SK-N-SH treated with all-trans-retinoic acid at 6 μM for 48 hours (cell line): ENCODE measurements at regions not wholly inside any gene's neighbourhood (a gene's known extent, or its start where the extent isn't known, plus 50 kb on each side); places are given as distances from the start of the nearest gene placed in this dataset.

Source experiments
- ATAC-seq: fragments of 200-7000 bp; cut with Tn5 transposase; 3 replicates; pipeline ENCODE4 v1.9.1; 2020; ENCODE audit warnings: mild to moderate bottlenecking, moderate library complexity
- ARNTL ChIP-seq: fragments of 450-650 bp; formaldehyde crosslinking; IDR thresholded peaks from 2 replicates; pipeline ENCODE4 v1.5.0; 2020; ENCODE audit warnings: low read depth, mild to moderate bottlenecking, moderate library complexity, borderline replicate concordance
- BACH2 ChIP-seq: fragments of 250-450 bp; sonication (Bioruptor Pico); IDR thresholded peaks from 2 replicates; pipeline ENCODE4 v1.9.0; 2021; ENCODE audit warnings: mild to moderate bottlenecking, borderline replicate concordance
- CSDC2 ChIP-seq: fragments of 250-450 bp; sonication (Bioruptor Pico); IDR thresholded peaks from 2 replicates; pipeline ENCODE4 v1.5.0; 2020; ENCODE audit warnings: mild to moderate bottlenecking, moderate library complexity
- ESRRG ChIP-seq: fragments of 250-450 bp; sonication (Bioruptor Pico); IDR thresholded peaks from 2 replicates; pipeline ENCODE4 v1.6.1; 2021; ENCODE audit warnings: mild to moderate bottlenecking
- GLIS3 ChIP-seq: fragments of 250-450 bp; sonication (Bioruptor Pico); IDR thresholded peaks from 2 replicates; pipeline ENCODE4 v1.5.0; 2020; ENCODE audit warnings: mild to moderate bottlenecking, moderate library complexity
- OSR1 ChIP-seq: fragments of 250-450 bp; sonication (Bioruptor Pico); IDR thresholded peaks from 2 replicates; pipeline ENCODE4 v1.8.0; 2022; ENCODE audit warnings: moderate library complexity, mild to moderate bottlenecking, inconsistent platforms
- PPARA ChIP-seq: fragments of 250-450 bp; sonication (Bioruptor Pico); IDR thresholded peaks from 2 replicates; pipeline ENCODE4 v1.5.0; 2020; ENCODE audit warnings: mild to moderate bottlenecking, borderline replicate concordance
- RARB ChIP-seq: fragments of 250-450 bp; sonication (Bioruptor Pico); IDR thresholded peaks from 2 replicates; pipeline ENCODE4 v1.8.0; 2021; ENCODE audit warnings: mild to moderate bottlenecking, moderate library complexity
- SNAI2 ChIP-seq: fragments of 250-450 bp; sonication (Bioruptor Pico); IDR thresholded peaks from 2 replicates; pipeline ENCODE4 v1.5.0; 2020; ENCODE audit warnings: mild to moderate bottlenecking, moderate library complexity
- TCF4 ChIP-seq: fragments of 250-450 bp; sonication (Bioruptor Pico); IDR thresholded peaks from 2 replicates; pipeline ENCODE4 v1.8.0; 2021; ENCODE audit warnings: mild to moderate bottlenecking, moderate library complexity, borderline replicate concordance
- TOX ChIP-seq: fragments of 250-450 bp; sonication (Bioruptor Pico); IDR thresholded peaks from 2 replicates; pipeline ENCODE4 v1.8.0; 2021; ENCODE audit warnings: mild to moderate bottlenecking, moderate library complexity, borderline replicate concordance
- ZC3H10 ChIP-seq: fragments of 250-450 bp; sonication (Bioruptor Pico); IDR thresholded peaks from 2 replicates; pipeline ENCODE4 v1.5.1; 2021; ENCODE audit warnings: mild to moderate bottlenecking, moderate library complexity
- ZFP3 ChIP-seq: fragments of 250-450 bp; sonication (Bioruptor Pico); IDR thresholded peaks from 2 replicates; pipeline ENCODE4 v1.5.0; 2020; ENCODE audit warnings: mild to moderate bottlenecking, moderate library complexity
- ZFP30 ChIP-seq: fragments of 450-650 bp; formaldehyde crosslinking; IDR thresholded peaks from 2 replicates; pipeline ENCODE4 v1.5.0; 2022; ENCODE audit warnings: mild to moderate bottlenecking, moderate library complexity
- ZNF565 ChIP-seq: fragments of 450-650 bp; formaldehyde crosslinking; conservative IDR thresholded peaks from 2 replicates; pipeline ENCODE4 v1.5.0; 2020; ENCODE audit warnings: low read depth, mild to moderate bottlenecking, moderate library complexity
- ZNF70 ChIP-seq: fragments of 450-650 bp; formaldehyde crosslinking; IDR thresholded peaks from 2 replicates; pipeline ENCODE4 v1.5.0; 2020; ENCODE audit warnings: mild to moderate bottlenecking, moderate library complexity
- ZNF8 ChIP-seq: fragments of 450-650 bp; formaldehyde crosslinking; IDR thresholded peaks from 2 replicates; pipeline ENCODE4 v1.5.0; 2020; ENCODE audit warnings: mild to moderate bottlenecking, moderate library complexity
- TF ChIP-seq, protein P1 (sequence below): fragments of 250-450 bp; sonication (Bioruptor Pico); IDR thresholded peaks from 2 replicates; pipeline ENCODE4 v1.8.0; 2021; ENCODE audit warnings: low read depth, mild to moderate bottlenecking, moderate library complexity, borderline replicate concordance
- TF ChIP-seq, protein P2 (sequence below): fragments of 250-450 bp; sonication (Bioruptor Pico); IDR thresholded peaks from 2 replicates; pipeline ENCODE4 v1.8.0; 2020; ENCODE audit warnings: mild to moderate bottlenecking, moderate library complexity, borderline replicate concordance
- TF ChIP-seq, protein P3 (sequence below): fragments of 250-450 bp; sonication (Bioruptor Pico); IDR thresholded peaks from 2 replicates; pipeline ENCODE4 v1.5.0; 2020; ENCODE audit warnings: mild to moderate bottlenecking, moderate library complexity
- TF ChIP-seq, protein P4 (sequence below): fragments of 250-450 bp; sonication (Bioruptor Pico); IDR thresholded peaks from 2 replicates; pipeline ENCODE4 v1.5.1; 2020; ENCODE audit warnings: low read depth, mild to moderate bottlenecking, moderate library complexity

DNA sequence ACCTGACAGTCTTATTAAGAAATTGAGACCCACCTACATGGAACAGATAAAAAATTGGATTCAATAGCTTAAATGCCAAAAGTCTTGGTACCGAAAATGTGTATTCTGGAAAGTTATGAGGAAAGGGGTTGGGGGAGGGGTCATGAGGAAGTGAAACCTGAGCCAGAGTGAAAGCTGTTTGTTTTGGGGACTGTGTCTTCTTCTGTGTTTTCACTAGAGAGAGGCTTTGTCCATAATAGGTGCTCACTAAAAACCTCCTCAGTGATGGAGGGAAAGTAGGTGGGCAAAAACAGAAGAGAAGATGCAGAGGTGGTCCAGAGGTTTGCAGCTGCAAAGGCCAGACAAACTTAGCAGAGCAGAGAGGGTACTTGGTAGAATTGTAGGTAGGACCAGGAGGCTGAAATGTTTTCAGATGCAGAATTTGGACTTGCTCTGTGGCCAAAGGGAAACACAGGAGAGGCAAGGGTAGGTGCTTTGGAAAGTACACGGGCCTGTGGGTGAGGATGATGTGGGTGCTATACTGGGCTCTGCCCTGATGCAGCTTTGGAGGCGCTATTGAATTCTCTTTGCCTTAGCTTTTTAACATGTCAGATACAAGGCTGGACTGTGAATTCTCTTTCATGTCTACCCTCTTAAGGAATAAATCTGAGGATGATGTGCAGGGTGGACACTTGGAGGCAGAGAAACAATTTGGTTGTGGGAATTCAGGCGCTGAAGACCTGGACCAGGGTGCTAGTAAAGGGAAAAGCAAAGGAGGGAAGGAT, 254.6 kb downstream of the PTEN start:
- ATAC-seq: peak; percentile 56; the same call in 2 of the 3 replicates
- TF ChIP-seq, protein P1, sequence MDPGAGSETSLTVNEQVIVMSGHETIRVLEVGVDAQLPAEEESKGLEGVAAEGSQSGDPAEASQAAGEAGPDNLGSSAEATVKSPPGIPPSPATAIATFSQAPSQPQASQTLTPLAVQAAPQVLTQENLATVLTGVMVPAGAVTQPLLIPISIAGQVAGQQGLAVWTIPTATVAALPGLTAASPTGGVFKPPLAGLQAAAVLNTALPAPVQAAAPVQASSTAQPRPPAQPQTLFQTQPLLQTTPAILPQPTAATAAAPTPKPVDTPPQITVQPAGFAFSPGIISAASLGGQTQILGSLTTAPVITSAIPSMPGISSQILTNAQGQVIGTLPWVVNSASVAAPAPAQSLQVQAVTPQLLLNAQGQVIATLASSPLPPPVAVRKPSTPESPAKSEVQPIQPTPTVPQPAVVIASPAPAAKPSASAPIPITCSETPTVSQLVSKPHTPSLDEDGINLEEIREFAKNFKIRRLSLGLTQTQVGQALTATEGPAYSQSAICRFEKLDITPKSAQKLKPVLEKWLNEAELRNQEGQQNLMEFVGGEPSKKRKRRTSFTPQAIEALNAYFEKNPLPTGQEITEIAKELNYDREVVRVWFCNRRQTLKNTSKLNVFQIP: no peak
- TF ChIP-seq ZNF565 (CRISPR knock-in tag) (no peak), ZC3H10 (CRISPR knock-in tag) (no peak), SNAI2 (CRISPR knock-in tag) (no peak), TOX (CRISPR knock-in tag) (no peak), ZFP3 (CRISPR knock-in tag) (no peak), ZFP30 (CRISPR knock-in tag) (no peak), ESRRG (CRISPR knock-in tag) (no peak), ZNF8 (CRISPR knock-in tag) (no peak), CSDC2 (CRISPR knock-in tag) (no peak), RARB (CRISPR knock-in tag) (no peak), OSR1 (CRISPR knock-in tag) (no peak), ZNF70 (no peak), PPARA (CRISPR knock-in tag) (no peak), BACH2 (no peak), TCF4 (CRISPR knock-in tag) (no peak), ARNTL (CRISPR knock-in tag) (no peak), GLIS3 (CRISPR knock-in tag) (no peak)
- TF ChIP-seq, protein P2, sequence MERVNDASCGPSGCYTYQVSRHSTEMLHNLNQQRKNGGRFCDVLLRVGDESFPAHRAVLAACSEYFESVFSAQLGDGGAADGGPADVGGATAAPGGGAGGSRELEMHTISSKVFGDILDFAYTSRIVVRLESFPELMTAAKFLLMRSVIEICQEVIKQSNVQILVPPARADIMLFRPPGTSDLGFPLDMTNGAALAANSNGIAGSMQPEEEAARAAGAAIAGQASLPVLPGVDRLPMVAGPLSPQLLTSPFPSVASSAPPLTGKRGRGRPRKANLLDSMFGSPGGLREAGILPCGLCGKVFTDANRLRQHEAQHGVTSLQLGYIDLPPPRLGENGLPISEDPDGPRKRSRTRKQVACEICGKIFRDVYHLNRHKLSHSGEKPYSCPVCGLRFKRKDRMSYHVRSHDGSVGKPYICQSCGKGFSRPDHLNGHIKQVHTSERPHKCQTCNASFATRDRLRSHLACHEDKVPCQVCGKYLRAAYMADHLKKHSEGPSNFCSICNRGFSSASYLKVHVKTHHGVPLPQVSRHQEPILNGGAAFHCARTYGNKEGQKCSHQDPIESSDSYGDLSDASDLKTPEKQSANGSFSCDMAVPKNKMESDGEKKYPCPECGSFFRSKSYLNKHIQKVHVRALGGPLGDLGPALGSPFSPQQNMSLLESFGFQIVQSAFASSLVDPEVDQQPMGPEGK: no peak
- TF ChIP-seq, protein P3, sequence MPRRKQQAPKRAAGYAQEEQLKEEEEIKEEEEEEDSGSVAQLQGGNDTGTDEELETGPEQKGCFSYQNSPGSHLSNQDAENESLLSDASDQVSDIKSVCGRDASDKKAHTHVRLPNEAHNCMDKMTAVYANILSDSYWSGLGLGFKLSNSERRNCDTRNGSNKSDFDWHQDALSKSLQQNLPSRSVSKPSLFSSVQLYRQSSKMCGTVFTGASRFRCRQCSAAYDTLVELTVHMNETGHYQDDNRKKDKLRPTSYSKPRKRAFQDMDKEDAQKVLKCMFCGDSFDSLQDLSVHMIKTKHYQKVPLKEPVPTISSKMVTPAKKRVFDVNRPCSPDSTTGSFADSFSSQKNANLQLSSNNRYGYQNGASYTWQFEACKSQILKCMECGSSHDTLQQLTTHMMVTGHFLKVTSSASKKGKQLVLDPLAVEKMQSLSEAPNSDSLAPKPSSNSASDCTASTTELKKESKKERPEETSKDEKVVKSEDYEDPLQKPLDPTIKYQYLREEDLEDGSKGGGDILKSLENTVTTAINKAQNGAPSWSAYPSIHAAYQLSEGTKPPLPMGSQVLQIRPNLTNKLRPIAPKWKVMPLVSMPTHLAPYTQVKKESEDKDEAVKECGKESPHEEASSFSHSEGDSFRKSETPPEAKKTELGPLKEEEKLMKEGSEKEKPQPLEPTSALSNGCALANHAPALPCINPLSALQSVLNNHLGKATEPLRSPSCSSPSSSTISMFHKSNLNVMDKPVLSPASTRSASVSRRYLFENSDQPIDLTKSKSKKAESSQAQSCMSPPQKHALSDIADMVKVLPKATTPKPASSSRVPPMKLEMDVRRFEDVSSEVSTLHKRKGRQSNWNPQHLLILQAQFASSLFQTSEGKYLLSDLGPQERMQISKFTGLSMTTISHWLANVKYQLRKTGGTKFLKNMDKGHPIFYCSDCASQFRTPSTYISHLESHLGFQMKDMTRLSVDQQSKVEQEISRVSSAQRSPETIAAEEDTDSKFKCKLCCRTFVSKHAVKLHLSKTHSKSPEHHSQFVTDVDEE (CRISPR knock-in tag): no peak

DNA sequence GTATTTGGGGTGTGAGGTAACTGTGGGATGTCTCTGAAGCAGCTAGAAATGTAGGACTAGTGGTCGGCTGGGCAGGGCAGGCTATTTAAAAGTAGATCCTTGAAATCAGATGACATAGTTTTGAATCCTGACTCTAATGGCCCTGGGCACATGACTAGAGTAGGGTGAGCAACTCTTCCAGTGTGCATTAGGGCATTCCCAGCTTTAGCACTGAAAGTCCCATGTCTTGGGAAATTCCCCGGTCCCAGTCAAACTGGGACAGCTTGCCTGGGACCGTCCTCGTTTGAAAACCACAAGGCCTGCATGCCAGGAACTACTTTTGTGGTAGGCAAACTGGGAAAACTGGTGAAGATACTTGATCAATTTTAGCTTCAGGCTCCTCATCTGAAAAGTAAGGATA, 255.3 kb downstream of the PTEN start:
- TF ChIP-seq ZNF565 (CRISPR knock-in tag): no peak
- no peak for TF ChIP-seq ZFP3 (CRISPR knock-in tag)
- TF ChIP-seq BACH2: no peak
- no peak for TF ChIP-seq RARB (CRISPR knock-in tag)
- TF ChIP-seq ZFP30 (CRISPR knock-in tag): no peak
- TF ChIP-seq ZNF70: no peak
- TF ChIP-seq, protein P1: no peak
- TF ChIP-seq ZC3H10 (CRISPR knock-in tag): no peak
- no peak for TF ChIP-seq ESRRG (CRISPR knock-in tag)
- no peak for ATAC-seq

DNA sequence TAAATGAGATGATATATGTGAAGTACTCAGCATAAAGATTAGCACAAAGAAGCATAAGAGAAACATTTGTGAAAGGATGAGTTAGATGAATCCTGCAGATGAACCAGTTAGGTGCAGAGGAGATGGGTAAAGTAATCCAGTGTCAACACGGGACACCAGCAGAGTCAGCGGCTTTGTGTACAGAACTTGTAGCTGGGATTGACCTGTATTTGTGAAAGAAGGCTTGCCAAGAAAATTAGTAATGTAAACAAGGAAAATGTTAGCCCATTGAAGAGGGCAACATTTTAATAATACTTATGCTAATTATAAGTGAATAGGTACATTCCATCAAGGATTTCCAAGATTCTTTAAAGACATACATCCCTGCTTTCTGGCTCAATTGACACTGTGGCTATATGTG, 255.7 kb downstream of the PTEN start:
- ATAC-seq: no peak
- TF ChIP-seq SNAI2 (CRISPR knock-in tag): no peak
- no peak for TF ChIP-seq ARNTL (CRISPR knock-in tag)
- no peak for TF ChIP-seq CSDC2 (CRISPR knock-in tag)
- TF ChIP-seq, protein P1: no peak
- no peak for TF ChIP-seq ZFP30 (CRISPR knock-in tag)
- TF ChIP-seq ESRRG (CRISPR knock-in tag): no peak
- TF ChIP-seq, protein P4, sequence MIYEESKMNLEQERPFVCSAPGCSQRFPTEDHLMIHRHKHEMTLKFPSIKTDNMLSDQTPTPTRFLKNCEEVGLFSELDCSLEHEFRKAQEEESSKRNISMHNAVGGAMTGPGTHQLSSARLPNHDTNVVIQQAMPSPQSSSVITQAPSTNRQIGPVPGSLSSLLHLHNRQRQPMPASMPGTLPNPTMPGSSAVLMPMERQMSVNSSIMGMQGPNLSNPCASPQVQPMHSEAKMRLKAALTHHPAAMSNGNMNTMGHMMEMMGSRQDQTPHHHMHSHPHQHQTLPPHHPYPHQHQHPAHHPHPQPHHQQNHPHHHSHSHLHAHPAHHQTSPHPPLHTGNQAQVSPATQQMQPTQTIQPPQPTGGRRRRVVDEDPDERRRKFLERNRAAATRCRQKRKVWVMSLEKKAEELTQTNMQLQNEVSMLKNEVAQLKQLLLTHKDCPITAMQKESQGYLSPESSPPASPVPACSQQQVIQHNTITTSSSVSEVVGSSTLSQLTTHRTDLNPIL (CRISPR knock-in tag): no peak
- TF ChIP-seq OSR1 (CRISPR knock-in tag): no peak
- TF ChIP-seq PPARA (CRISPR knock-in tag): no peak
- no peak for TF ChIP-seq TCF4 (CRISPR knock-in tag)
- TF ChIP-seq TOX (CRISPR knock-in tag): no peak
- no peak for TF ChIP-seq GLIS3 (CRISPR knock-in tag)
- TF ChIP-seq ZFP3 (CRISPR knock-in tag): no peak
- TF ChIP-seq, protein P2: no peak
